Endothelial cell of umbilical vein (primary cell): ENCODE measurements at regions not wholly inside any gene's neighbourhood (a gene's known extent, or its start where the extent isn't known, plus 50 kb on each side); places are given as distances from the start of the nearest gene placed in this dataset.

ENCODE experiments used
- BruUV-seq: library from RNA; stranded (reverse); fragments of 400-500 nt; replicated peaks from 2 replicates; lab custom pipeline; 2021; lab: Mats Ljungman, UMichigan
- CTCF ChIA-PET: fragments of 300-600, 350-600 bp; sonication (Branson Sonifier 250); formaldehyde crosslinking; loops from one replicate; lab custom pipeline; 2021; ENCODE audit warnings: antibody characterized with exemption, inconsistent platforms; lab: Charles Lee
- POLR2A ChIA-PET: fragments of 300-600, 350-600 bp; sonication (Branson Sonifier 250); formaldehyde crosslinking; loops from one replicate; lab custom pipeline; 2021; ENCODE audit warnings: antibody characterized with exemption, inconsistent platforms; lab: Charles Lee
- DNase-seq: peaks from one replicate; pipeline ENCODE4 v3.0.0-alpha.2; 2011; ENCODE audit warnings: low read depth, low spot score
- FAIRE-seq: peaks from 2 replicates; lab custom pipeline; 2011; peaks lifted over from hg19 to GRCh38; lab: Jason Lieb, UNC
- H2AFZ ChIP-seq: 2 replicates; pipeline ENCODE4 v1.6.0; 2012; ENCODE audit warnings: low read depth, low read length, control low read depth, inconsistent platforms
- H3K27ac ChIP-seq: 2 replicates; pipeline ENCODE4 v1.5.1; 2011; ENCODE audit warnings: low read depth, mild to moderate bottlenecking, control low read depth, low read length, moderate library complexity; ENCODE audit not compliant: insufficient read depth
- H3K27me3 ChIP-seq, 2 experiments: 2 replicates each; pipeline versions ENCODE4 v1.6.0 to v1.6.1; 2011; ENCODE audit warnings: low read length in 2 of 2, mixed read lengths in 1 of 2; ENCODE audit not compliant: control insufficient read depth in 2 of 2, insufficient read depth in 2 of 2
- H3K36me3 ChIP-seq, 2 experiments: 2 replicates in 1 of 2; 3 replicates in 1 of 2; pipeline ENCODE4 v1.5.1; 2011; ENCODE audit warnings: low read length in 2 of 2, mild to moderate bottlenecking in 1 of 2, moderate library complexity in 1 of 2; ENCODE audit not compliant: control insufficient read depth in 2 of 2, insufficient read depth in 2 of 2; ENCODE audit errors: extremely low read depth in 1 of 2
- H3K4me1 ChIP-seq: 3 replicates; pipeline ENCODE4 v1.5.1; 2011; ENCODE audit warnings: mild to moderate bottlenecking, low read length; ENCODE audit not compliant: control insufficient read depth, insufficient read depth; ENCODE audit errors: extremely low read depth
- H3K4me2 ChIP-seq: 2 replicates; pipeline ENCODE4 v1.6.1; 2011; ENCODE audit warnings: low read length, control low read depth, mixed read lengths; ENCODE audit not compliant: insufficient read depth
- H3K4me3 ChIP-seq, 3 experiments: fragments of 200-600 bp in 1 of 3; sonication (generic), shearing (Covaris generic) in 1 of 3; replicated peaks in 1 of 3; 2 replicates each; pipeline ENCODE4 v1.5.1; 2011 to 2016; ENCODE audit warnings: control low read depth in 3 of 3, low read length in 3 of 3, mild to moderate bottlenecking in 2 of 3, inconsistent platforms in 1 of 3, low read depth in 1 of 3, moderate library complexity in 1 of 3; ENCODE audit not compliant: insufficient read depth in 1 of 3
- H3K79me2 ChIP-seq: 2 replicates; pipeline ENCODE4 v1.6.0; 2012; ENCODE audit warnings: low read length, inconsistent platforms; ENCODE audit not compliant: control insufficient read depth, insufficient read depth
- H3K9ac ChIP-seq: replicated peaks from 2 replicates; pipeline ENCODE3; 2011; ENCODE audit warnings: low read length, control low read depth; ENCODE audit not compliant: insufficient read depth; ENCODE audit errors: extremely low read depth
- H3K9me1 ChIP-seq: replicated peaks from 3 replicates; pipeline ENCODE4 v1.6.0; 2011; ENCODE audit warnings: mild to moderate bottlenecking, low read length; ENCODE audit not compliant: control insufficient read depth, insufficient read depth; ENCODE audit errors: extremely low read depth
- H3K9me3 ChIP-seq: replicated peaks from 2 replicates; pipeline ENCODE4 v1.5.1; 2012; ENCODE audit warnings: low read length, inconsistent platforms; ENCODE audit not compliant: control insufficient read depth, insufficient read depth
- H4K20me1 ChIP-seq: replicated peaks from 2 replicates; pipeline ENCODE3; 2011; ENCODE audit warnings: mild to moderate bottlenecking, low read length; ENCODE audit not compliant: control insufficient read depth, insufficient read depth; ENCODE audit errors: extremely low read depth
- EZH2 ChIP-seq: IDR thresholded peaks from 2 replicates; pipeline ENCODE4 v1.6.1; 2012; ENCODE audit warnings: borderline replicate concordance, low read depth, mild to moderate bottlenecking, moderate library complexity, low read length, inconsistent platforms; ENCODE audit not compliant: severe bottlenecking
- FOS ChIP-seq: IDR thresholded peaks from 2 replicates; pipeline ENCODE4 v1.6.1; 2011; ENCODE audit warnings: mild to moderate bottlenecking, low read length, moderate library complexity, borderline replicate concordance; ENCODE audit not compliant: insufficient read depth
- MAX ChIP-seq: IDR thresholded peaks from 2 replicates; pipeline ENCODE4 v1.6.1; 2011; ENCODE audit not compliant: insufficient read depth, insufficient read length
- MYC ChIP-seq: IDR thresholded peaks from one replicate; pipeline ENCODE4 v1.6.1; 2011; ENCODE audit warnings: mild to moderate bottlenecking, low read depth, low read length
- POLR2A ChIP-seq: IDR thresholded peaks from 2 replicates; pipeline ENCODE4 v1.6.1; 2012; ENCODE audit warnings: low read depth, mild to moderate bottlenecking, control low read depth, low read length
- dilution Hi-C: fragments of 300-500 bp; cut with MboI; formaldehyde crosslinking; loops from one replicate; pipeline ENCODE4 v1.15.0; 2019; ENCODE audit warnings: low sequenced_read_pairs; ENCODE audit not compliant: extremely low pct_ligation_motif_present
- intact Hi-C: fragments of 100-400 bp; cut with micrococcal nuclease; formaldehyde crosslinking; loops from one replicate; pipeline ENCODE4 v1.10.0; 2022

DNA sequence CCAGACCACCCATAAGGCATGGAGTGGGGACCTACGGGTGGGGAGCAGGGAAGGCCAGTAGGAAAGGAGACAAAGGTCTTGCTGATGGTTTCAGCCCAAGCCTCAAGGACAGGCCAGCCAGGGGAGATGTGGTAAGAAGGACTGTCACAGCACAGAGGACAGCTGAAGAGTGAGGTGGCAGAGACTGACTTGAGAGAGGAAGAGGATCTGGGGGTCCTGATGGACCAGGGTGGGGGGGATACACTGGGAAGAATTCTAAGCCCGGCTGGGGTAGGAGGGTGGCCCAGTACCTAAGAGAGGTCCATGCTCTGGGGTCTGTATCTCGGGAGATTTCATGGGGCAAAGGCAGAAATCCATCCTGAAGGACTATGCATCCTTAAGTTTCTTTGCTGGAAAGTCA is 66.1 kb upstream of the THY1 start:
- no peaks in the 10 kb centered on the region for H3K79me2 ChIP-seq
- FAIRE-seq, result no peak
- no TSS peak for BruUV-seq
- no peaks in the 10 kb centered on the region for H3K9me3 ChIP-seq
- no peak for DNase-seq
- H3K27me3 ChIP-seq, result peaks cover 0 to 2% of the 10 kb centered on the region in 2 experiments
- H3K9ac ChIP-seq, result no peak overlapping the region
- H3K27ac ChIP-seq, result no peak overlapping the region
- dilution Hi-C loops (no loop called here), intact Hi-C loops (no loop called here)
- TF ChIP-seq MYC (no peak), MAX (no peak)
- no peak overlapping the region for H3K4me2 ChIP-seq
- H3K4me3 ChIP-seq, result no peak overlapping the region
- H2AFZ ChIP-seq, result no peak overlapping the region
- ChIA-PET CTCF (no interaction called here), POLR2A (no interaction called here)
- no peaks in the 10 kb centered on the region for H4K20me1 ChIP-seq
- H3K36me3 ChIP-seq, result no peaks in the 10 kb centered on the region
- H3K4me1 ChIP-seq, result no peaks in the 10 kb centered on the region
- H3K9me1 ChIP-seq, result no peaks in the 10 kb centered on the region

GRCh38 chr11:119488256-119488995 is 65.5 kb upstream of the THY1 start:
- no peak overlapping the region for H3K4me2 ChIP-seq
- DNase-seq (no peak), FAIRE-seq (no peak)
- no peaks in the 10 kb centered on the region for H3K9me3 ChIP-seq
- no peak overlapping the region for H3K4me3 ChIP-seq
- peaks cover 0 to 2% of the 10 kb centered on the region in 2 experiments for H3K27me3 ChIP-seq
- H3K79me2 ChIP-seq, result no peaks in the 10 kb centered on the region
- POLR2A ChIA-PET, result no interaction called here
- H3K9ac ChIP-seq, result no peak overlapping the region
- no peak overlapping the region for H2AFZ ChIP-seq
- intact Hi-C loops, result no loop called here
- CTCF ChIA-PET, result no interaction called here
- no peaks in the 10 kb centered on the region for H3K36me3 ChIP-seq
- no peaks in the 10 kb centered on the region for H3K9me1 ChIP-seq
- no TSS peak for BruUV-seq
- dilution Hi-C loops, result no loop called here
- no peaks in the 10 kb centered on the region for H4K20me1 ChIP-seq
- no peaks in the 10 kb centered on the region for H3K4me1 ChIP-seq
- TF ChIP-seq POLR2A (no peak), FOS (no peak), MYC (no peak), EZH2 (no peak)
- no peak overlapping the region for H3K27ac ChIP-seq
